ENCODE measurements at regions not wholly inside any gene's neighbourhood (a gene's known extent, or its start where the extent isn't known, plus 50 kb on each side); places are given as distances from the start of the nearest gene placed in this dataset.

- DNase-seq (no peak), ATAC-seq (no peak)
- no peak for TF ChIP-seq POLR2A (IDR thresholded peaks at IDR 0.05)
- no peak for TF ChIP-seq CTCF (IDR thresholded peaks at IDR 0.05 in 4 of 5, conservative IDR thresholded peaks at IDR 0.05 in 1 of 5)
- in situ Hi-C loops (cut with MboI; ENCODE audit: low sequenced_read_pairs in 4 of 4) (no loop called here), intact Hi-C loops (cut with DNase I; ENCODE audit: low total_unique reads) (no loop called here)
- H3K4me1 ChIP-seq: no peaks in the 10 kb centered on the region
- H3K36me3 ChIP-seq: no peaks in the 10 kb centered on the region
- no peaks in the 10 kb centered on the region for H3K9me3 ChIP-seq
- no peak overlapping the region for H3K4me3 ChIP-seq
- no peak overlapping the region for H3K27ac ChIP-seq
- H3K27me3 ChIP-seq: no peaks in the 10 kb centered on the region
Observed at GRCh38 chr12:124130691-124131591, 157.9 kb downstream of the ZNF664 start.

- no peak for TF ChIP-seq POLR2A (IDR thresholded peaks at IDR 0.05)
- no peak for TF ChIP-seq CTCF (IDR thresholded peaks at IDR 0.05 in 4 of 5, conservative IDR thresholded peaks at IDR 0.05 in 1 of 5)
- intact Hi-C loops (cut with DNase I; ENCODE audit: low total_unique reads) (no loop called here), in situ Hi-C loops (cut with MboI; ENCODE audit: low sequenced_read_pairs in 4 of 4) (no loop called here)
- no peak overlapping the region for H3K27ac ChIP-seq
- H3K9me3 ChIP-seq: no peaks in the 10 kb centered on the region
- DNase-seq (no peak), ATAC-seq (no peak)
- H3K27me3 ChIP-seq: no peaks in the 10 kb centered on the region
- no peak overlapping the region for H3K4me3 ChIP-seq
- no peaks in the 10 kb centered on the region for H3K36me3 ChIP-seq
- H3K4me1 ChIP-seq: no peaks in the 10 kb centered on the region
Observed at GRCh38 chr12:124131659-124132058, 158.6 kb downstream of the ZNF664 start.

GRCh38 chr12:124132530-124132929, 159.5 kb downstream of the ZNF664 start:
- no peaks in the 10 kb centered on the region for H3K27me3 ChIP-seq
- no peaks in the 10 kb centered on the region for H3K9me3 ChIP-seq
- no peak overlapping the region for H3K4me3 ChIP-seq
- ATAC-seq (no peak), DNase-seq (no peak)
- H3K27ac ChIP-seq: no peak overlapping the region
- in situ Hi-C loops (cut with MboI; ENCODE audit: low sequenced_read_pairs in 4 of 4): no loop called here
- no peaks in the 10 kb centered on the region for H3K4me1 ChIP-seq
- TF ChIP-seq POLR2A (IDR thresholded peaks at IDR 0.05): no peak
- TF ChIP-seq CTCF (IDR thresholded peaks at IDR 0.05 in 4 of 5, conservative IDR thresholded peaks at IDR 0.05 in 1 of 5): no peak
- no peaks in the 10 kb centered on the region for H3K36me3 ChIP-seq
- intact Hi-C loops (cut with DNase I; ENCODE audit: low total_unique reads): no loop called here

GRCh38 chr12:124136796-124137195, 158.1 kb upstream of the RFLNA start:
- no peaks in the 10 kb centered on the region for H3K27me3 ChIP-seq
- no peak overlapping the region for H3K27ac ChIP-seq
- H3K36me3 ChIP-seq: no peaks in the 10 kb centered on the region
- H3K9me3 ChIP-seq: no peaks in the 10 kb centered on the region
- in situ Hi-C loops (cut with MboI; ENCODE audit: low sequenced_read_pairs in 4 of 4) (no loop called here), intact Hi-C loops (cut with DNase I; ENCODE audit: low total_unique reads) (no loop called here)
- TF ChIP-seq CTCF (IDR thresholded peaks at IDR 0.05 in 4 of 5, conservative IDR thresholded peaks at IDR 0.05 in 1 of 5) (no peak), POLR2A (IDR thresholded peaks at IDR 0.05) (no peak)
- H3K4me3 ChIP-seq: no peak overlapping the region
- no peaks in the 10 kb centered on the region for H3K4me1 ChIP-seq
- DNase-seq (no peak), ATAC-seq (no peak)
